ENCODE measurements at regions not wholly inside any gene's neighbourhood (a gene's known extent, or its start where the extent isn't known, plus 50 kb on each side); places are given as distances from the start of the nearest gene placed in this dataset.

- TF ChIP-seq ATF3 (IDR thresholded peaks at IDR 0.05; ENCODE audit: borderline replicate concordance, extremely low read depth, low read depth, low read length) (no peak), CTCF (IDR thresholded peaks at IDR 0.05 in 2 of 3, conservative IDR thresholded peaks at IDR 0.05 in 1 of 3; ENCODE audit: control insufficient read depth in 2 of 3, extremely low read depth in 1 of 3, insufficient read depth in 1 of 3, low read depth in 3 of 3, low read length in 3 of 3) (no peak), TCF7 (IDR thresholded peaks at IDR 0.05; ENCODE audit: borderline replicate concordance) (no peak), PML (IDR thresholded peaks at IDR 0.05; ENCODE audit: low read length) (no peak), ATF2 (IDR thresholded peaks at IDR 0.05; ENCODE audit: low read length) (no peak), POLR2A (IDR thresholded peaks at IDR 0.05; ENCODE audit: low read depth, low read length) (no peak), GABPA (IDR thresholded peaks at IDR 0.05; ENCODE audit: low read depth) (no peak)
These were observed 128.0 kb downstream of the TRIM29 start for GRCh38 chr11:120009938-120010337.
